Naive thymus-derived CD8-positive, alpha-beta T cell (primary cell): ENCODE measurements at regions not wholly inside any gene's neighbourhood (a gene's known extent, or its start where the extent isn't known, plus 50 kb on each side); places are given as distances from the start of the nearest gene placed in this dataset.

ENCODE experiments used
- ATAC-seq, 2 donors: fragments of 150-1000 bp; cut with Tn5 transposase in 1 of 2; sonication (Bioruptor Pico), chemical (Tn5 transposase) in 1 of 2; 1 replicate in 1 of 2; 2 replicates in 1 of 2; pipeline ENCODE4 v1.10.0; 2021; ENCODE audit warnings: mild to moderate bottlenecking in 2 of 2, moderate library complexity in 2 of 2
- POLR2A ChIA-PET: fragments of 350-600 bp; sonication (Branson Sonifier 250); formaldehyde crosslinking; loops from one replicate; lab custom pipeline; 2021; ENCODE audit warnings: antibody characterized with exemption; lab: Charles Lee
- DNase-seq, 10 donors: peaks; one replicate each; pipeline versions ENCODE4 v3.0.0 to v3.0.0-alpha.2; 2020 to 2022
- H3K27ac Mint-ChIP-seq, 10 donors: one replicate each; pipeline ENCODE4 v1.8.0; 2020 to 2022; ENCODE audit warnings: mild to moderate bottlenecking in 10 of 10, mixed read lengths in 10 of 10, moderate library complexity in 4 of 10, inconsistent platforms in 1 of 10
- H3K27me3 Mint-ChIP-seq, 5 donors: one replicate each; pipeline ENCODE4 v1.8.0; 2021 to 2022; ENCODE audit warnings: mixed read lengths in 5 of 5
- H3K36me3 Mint-ChIP-seq, 3 donors: one replicate each; pipeline ENCODE4 v1.8.0; 2020 to 2022; ENCODE audit warnings: mixed read lengths in 3 of 3, mild to moderate bottlenecking in 2 of 3, inconsistent platforms in 1 of 3
- H3K4me1 Mint-ChIP-seq, 4 donors: one replicate each; pipeline ENCODE4 v1.8.0; 2021 to 2022; ENCODE audit warnings: mixed read lengths in 4 of 4
- H3K4me3 Mint-ChIP-seq, 10 donors: one replicate each; pipeline ENCODE4 v1.8.0; 2020 to 2022; ENCODE audit warnings: mild to moderate bottlenecking in 10 of 10, mixed read lengths in 10 of 10, moderate library complexity in 6 of 10, inconsistent platforms in 1 of 10
- H3K9me3 Mint-ChIP-seq, 9 donors: one replicate each; pipeline ENCODE4 v1.8.0; 2020 to 2022; ENCODE audit warnings: mixed read lengths in 9 of 9, mild to moderate bottlenecking in 3 of 9, inconsistent platforms in 1 of 9, moderate library complexity in 1 of 9

GRCh38 chr1:29433830-29434229 lies 197.5 kb downstream of the PTPRU start:
- Mint-ChIP-seq H3K9me3 (peaks cover 0 to 30% (median 16%) of the 10 kb centered on the region in 9 donors), H3K27me3 (peaks cover 4 to 39% (median 10%) of the 10 kb centered on the region in 5 donors), H3K4me1 (no peaks in the 10 kb centered on the region), H3K36me3 (peaks cover 0 to 17% (median 0%) of the 10 kb centered on the region in 3 donors), H3K4me3 (no peak overlapping the region), H3K27ac (no peak overlapping the region)
- ATAC-seq: no peak
- no peak for DNase-seq
- POLR2A ChIA-PET: no interaction called here

DNA sequence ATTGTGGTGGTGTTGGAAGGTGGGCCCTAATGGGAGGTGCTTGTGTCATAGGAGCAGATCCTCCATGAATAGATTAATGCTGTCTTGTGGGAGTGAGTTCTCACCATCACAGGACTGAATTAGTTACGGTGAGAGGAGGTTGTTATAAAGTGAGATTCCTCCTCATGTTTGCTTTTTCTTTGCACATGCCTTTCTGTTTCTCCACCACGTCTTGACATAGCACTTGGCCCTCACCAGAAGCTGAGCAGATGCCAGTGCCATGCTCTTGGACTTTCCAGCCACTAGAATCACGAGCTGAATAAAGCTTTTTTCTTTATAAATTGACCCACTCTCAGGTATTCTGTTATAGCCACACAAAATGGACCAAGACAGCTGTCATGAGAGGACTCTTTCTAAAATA lies 194.8 kb downstream of the PTPRU start:
- Mint-ChIP-seq H3K9me3 (peaks cover 0 to 30% (median 16%) of the 10 kb centered on the region in 9 donors), H3K27me3 (peaks cover 6 to 39% (median 19%) of the 10 kb centered on the region in 5 donors), H3K36me3 (peaks cover 0 to 17% (median 0%) of the 10 kb centered on the region in 3 donors), H3K27ac (no peak overlapping the region), H3K4me3 (no peak overlapping the region), H3K4me1 (no peaks in the 10 kb centered on the region)
- ATAC-seq (no peak), DNase-seq (no peak)
- POLR2A ChIA-PET: no interaction called here

GRCh38 chr1:29429656-29430055 lies 193.3 kb downstream of the PTPRU start:
- Mint-ChIP-seq H3K27me3 (peaks cover 6 to 48% (median 23%) of the 10 kb centered on the region in 5 donors), H3K27ac (no peak overlapping the region), H3K9me3 (peaks cover 0 to 30% (median 16%) of the 10 kb centered on the region in 9 donors), H3K4me1 (no peaks in the 10 kb centered on the region), H3K4me3 (no peak overlapping the region), H3K36me3 (peaks cover 0 to 17% (median 0%) of the 10 kb centered on the region in 3 donors)
- POLR2A ChIA-PET: no interaction called here
- ATAC-seq (no peak), DNase-seq (no peak)

DNA sequence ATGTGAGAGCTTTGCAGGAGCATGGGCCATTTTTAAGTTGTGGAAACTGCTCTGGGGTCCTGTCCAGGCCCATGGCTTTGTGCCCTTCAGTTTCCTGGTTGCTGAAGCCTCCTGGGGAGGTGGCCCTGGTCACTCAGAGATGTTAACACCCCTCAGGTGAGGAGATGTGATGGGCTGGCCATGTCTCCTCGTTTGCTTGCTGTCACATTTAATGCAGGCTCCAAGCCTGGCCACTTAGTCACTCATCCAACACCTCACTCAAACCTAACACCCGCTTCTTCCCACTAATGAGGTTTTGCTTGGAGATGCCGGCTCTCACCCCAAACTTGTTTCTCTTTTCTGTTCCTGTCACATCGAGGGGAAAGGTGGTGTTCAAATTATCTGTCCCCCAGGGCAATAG lies 192.7 kb downstream of the PTPRU start:
- no peak for ATAC-seq
- POLR2A ChIA-PET: no interaction called here
- DNase-seq: no peak
- Mint-ChIP-seq H3K27me3 (peaks cover 9 to 54% (median 29%) of the 10 kb centered on the region in 5 donors), H3K9me3 (peaks cover 0 to 30% (median 16%) of the 10 kb centered on the region in 9 donors), H3K27ac (no peak overlapping the region), H3K4me3 (no peak overlapping the region), H3K36me3 (peaks cover 0 to 17% (median 0%) of the 10 kb centered on the region in 3 donors), H3K4me1 (no peaks in the 10 kb centered on the region)

GRCh38 chr1:29428280-29428615 lies 191.9 kb downstream of the PTPRU start:
- Mint-ChIP-seq H3K36me3 (peaks cover 0 to 17% (median 0%) of the 10 kb centered on the region in 3 donors), H3K9me3 (peaks cover 0 to 30% (median 16%) of the 10 kb centered on the region in 9 donors), H3K4me1 (no peaks in the 10 kb centered on the region), H3K4me3 (no peak overlapping the region), H3K27ac (no peak overlapping the region), H3K27me3 (peaks cover 9 to 61% (median 25%) of the 10 kb centered on the region in 5 donors)
- DNase-seq (no peak), ATAC-seq (no peak)
- POLR2A ChIA-PET: no interaction called here

GRCh38 chr1:29427614-29428279 lies 191.4 kb downstream of the PTPRU start:
- POLR2A ChIA-PET: no interaction called here
- Mint-ChIP-seq H3K27me3 (peaks cover 9 to 63% (median 23%) of the 10 kb centered on the region in 5 donors), H3K4me3 (no peak overlapping the region), H3K9me3 (peaks cover 0 to 30% (median 16%) of the 10 kb centered on the region in 9 donors), H3K4me1 (no peaks in the 10 kb centered on the region), H3K36me3 (peaks cover 0 to 17% (median 0%) of the 10 kb centered on the region in 3 donors), H3K27ac (no peak overlapping the region)
- DNase-seq (no peak), ATAC-seq (no peak)

DNA sequence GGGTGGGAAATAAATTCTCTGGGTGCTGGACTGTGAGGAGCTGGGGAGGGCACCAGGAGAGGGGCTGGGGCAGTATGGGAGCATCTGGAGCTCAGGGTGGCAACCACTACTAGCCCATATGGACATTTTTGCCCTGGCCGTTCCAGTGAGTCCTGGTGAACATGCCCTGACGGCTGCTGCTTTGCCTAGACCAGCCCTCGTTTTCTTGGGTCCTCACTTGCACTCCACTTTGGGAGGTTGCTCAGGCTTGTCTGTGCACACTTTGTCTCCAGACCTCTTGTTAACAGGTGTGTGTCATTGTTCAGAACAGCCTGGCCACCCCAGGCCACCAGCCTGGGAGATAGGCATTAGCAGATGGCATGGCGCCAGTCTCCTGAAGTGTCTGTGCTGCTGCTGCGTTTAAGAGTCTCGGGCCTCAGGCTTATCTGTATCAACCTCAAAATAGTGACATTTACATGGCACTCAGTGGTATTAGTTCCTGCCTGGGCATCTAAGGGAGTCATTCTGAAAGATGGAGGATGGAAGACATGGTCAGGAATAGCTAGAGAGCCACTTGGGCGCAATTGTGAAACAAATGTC lies 190.5 kb downstream of the PTPRU start:
- Mint-ChIP-seq H3K4me1 (no peaks in the 10 kb centered on the region), H3K27me3 (peaks cover 12 to 61% (median 19%) of the 10 kb centered on the region in 5 donors), H3K4me3 (no peak overlapping the region), H3K36me3 (peaks cover 0 to 14% (median 0%) of the 10 kb centered on the region in 3 donors), H3K9me3 (peaks cover 0 to 23% (median 12%) of the 10 kb centered on the region in 9 donors), H3K27ac (no peak overlapping the region)
- no peak for ATAC-seq
- POLR2A ChIA-PET: no interaction called here
- DNase-seq: peak in 1 of 10 donors; percentile 3

GRCh38 chr1:29425631-29426030 lies 189.3 kb downstream of the PTPRU start:
- Mint-ChIP-seq H3K36me3 (peaks cover 0 to 10% (median 0%) of the 10 kb centered on the region in 3 donors), H3K4me3 (no peak overlapping the region), H3K9me3 (peaks cover 0 to 17% (median 5%) of the 10 kb centered on the region in 9 donors), H3K27me3 (peaks cover 12 to 65% (median 24%) of the 10 kb centered on the region in 5 donors), H3K4me1 (no peaks in the 10 kb centered on the region), H3K27ac (no peak overlapping the region)
- ATAC-seq (no peak), DNase-seq (peak in 1 of 10 donors; percentile 1)
- POLR2A ChIA-PET: no interaction called here

DNA sequence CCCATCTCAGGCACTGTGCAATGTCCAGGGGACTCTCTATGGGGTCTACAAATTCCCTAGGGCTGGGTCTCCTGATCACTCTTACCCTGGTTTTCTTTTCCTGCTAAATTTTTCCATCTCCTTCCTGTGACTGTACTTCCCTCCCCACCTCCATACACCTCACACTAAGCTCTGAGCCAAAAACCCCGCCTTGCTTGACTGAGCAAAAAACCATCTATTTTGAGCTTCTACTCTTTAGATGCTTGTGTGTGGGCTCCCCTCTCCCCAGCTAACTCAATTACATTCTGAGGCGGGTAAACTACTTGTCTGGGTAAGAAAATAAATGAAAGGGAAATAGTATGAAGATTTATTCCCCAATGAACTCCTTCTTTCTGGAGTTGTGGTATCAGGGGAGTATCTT lies 187.9 kb downstream of the PTPRU start:
- H3K4me3 Mint-ChIP-seq: no peak overlapping the region

GRCh38 chr1:29420202-29420601 lies 183.9 kb downstream of the PTPRU start:
- Mint-ChIP-seq H3K36me3 (peaks cover 0 to 4% (median 0%) of the 10 kb centered on the region in 3 donors), H3K27me3 (peaks cover 14 to 60% (median 32%) of the 10 kb centered on the region in 5 donors), H3K4me1 (peaks cover 0 to 2% (median 0%) of the 10 kb centered on the region in 4 donors), H3K27ac (no peak overlapping the region), H3K4me3 (no peak overlapping the region), H3K9me3 (peaks cover 0 to 5% (median 0%) of the 10 kb centered on the region in 9 donors)
- POLR2A ChIA-PET: no interaction called here
- ATAC-seq: no peak
- DNase-seq: no peak

More for the DNA sequence above, 187.9 kb downstream of the PTPRU start:
- ATAC-seq (no peak), DNase-seq (no peak)
- POLR2A ChIA-PET: no interaction called here
- Mint-ChIP-seq H3K27ac (no peak overlapping the region), H3K27me3 (peaks cover 11 to 60% (median 24%) of the 10 kb centered on the region in 5 donors), H3K4me1 (no peaks in the 10 kb centered on the region), H3K9me3 (peaks cover 0 to 5% (median 2%) of the 10 kb centered on the region in 9 donors), H3K36me3 (peaks cover 0 to 4% (median 0%) of the 10 kb centered on the region in 3 donors)

DNA sequence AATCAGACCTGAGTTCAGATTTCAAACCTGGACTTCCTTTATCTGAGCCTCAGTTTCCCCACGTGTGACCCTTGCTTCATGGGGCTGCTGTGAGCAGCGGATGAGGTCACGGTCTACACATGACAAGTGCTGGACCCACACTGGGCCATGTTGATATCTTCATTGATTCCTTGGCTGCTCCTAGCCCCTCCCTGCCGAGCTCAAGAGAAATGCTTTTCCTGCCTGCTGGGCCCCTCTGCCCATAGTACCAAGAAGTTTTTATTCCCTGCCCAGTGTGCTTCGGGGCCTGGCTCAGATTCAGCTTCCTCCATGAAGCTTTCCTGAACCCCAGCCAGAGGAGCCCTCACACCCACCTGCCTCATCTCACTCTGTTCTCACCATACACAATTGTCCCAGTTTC lies 181.6 kb downstream of the PTPRU start:
- Mint-ChIP-seq H3K4me1 (peaks cover 0 to 7% (median 1%) of the 10 kb centered on the region in 4 donors), H3K27me3 (peaks cover 11 to 53% (median 22%) of the 10 kb centered on the region in 5 donors), H3K36me3 (peaks cover 0 to 4% (median 0%) of the 10 kb centered on the region in 3 donors), H3K4me3 (no peak overlapping the region), H3K27ac (no peak overlapping the region), H3K9me3 (peaks cover 0 to 5% (median 0%) of the 10 kb centered on the region in 9 donors)
- POLR2A ChIA-PET: no interaction called here
- no peak for ATAC-seq
- DNase-seq: no peak

DNA sequence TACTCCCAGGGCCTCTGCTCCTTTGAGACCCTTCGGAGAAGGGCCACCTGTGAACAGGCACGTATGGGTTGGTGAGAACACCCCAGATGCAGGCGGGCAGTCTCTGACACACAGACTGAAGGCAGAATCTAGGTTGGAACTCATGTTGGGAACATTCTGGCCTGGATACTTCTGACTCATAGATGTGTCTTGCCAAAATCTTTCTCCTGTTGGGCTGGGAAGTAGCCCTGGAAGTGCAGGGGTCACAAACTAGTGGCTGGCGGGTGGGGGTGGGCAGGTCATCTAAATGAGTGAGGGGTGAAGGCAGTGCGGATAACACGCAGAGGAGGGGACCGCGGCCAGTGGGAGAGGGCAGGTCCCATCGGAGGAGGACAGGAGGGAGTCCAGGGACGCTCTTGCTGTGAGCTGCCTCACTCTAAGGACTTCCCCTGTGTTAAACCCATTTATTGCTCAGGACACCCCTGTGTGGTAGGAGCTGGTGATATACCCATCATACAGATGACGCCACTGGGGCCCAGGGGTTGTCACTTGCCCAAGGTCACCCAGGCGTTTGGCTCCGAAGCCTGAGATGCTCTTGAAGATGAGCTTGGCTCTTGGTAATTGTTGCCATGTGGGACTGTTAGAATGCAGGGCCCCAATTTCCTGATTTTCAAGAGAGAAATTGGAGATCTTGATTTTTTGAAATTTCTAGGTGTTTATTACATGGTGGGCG lies 181.0 kb downstream of the PTPRU start:
- H3K9me3 Mint-ChIP-seq: peaks cover 0 to 5% (median 0%) of the 10 kb centered on the region in 9 donors
- peaks cover 0 to 7% (median 1%) of the 10 kb centered on the region in 4 donors for H3K4me1 Mint-ChIP-seq
- ATAC-seq (no peak), DNase-seq (no peak)
- H3K27ac Mint-ChIP-seq: no peak overlapping the region
- H3K27me3 Mint-ChIP-seq: peaks cover 11 to 47% (median 21%) of the 10 kb centered on the region in 5 donors
- no peak overlapping the region for H3K4me3 Mint-ChIP-seq
- POLR2A ChIA-PET: no interaction called here
- H3K36me3 Mint-ChIP-seq: peaks cover 0 to 4% (median 0%) of the 10 kb centered on the region in 3 donors
